GM21786 (cell line): ENCODE measurements at regions not wholly inside any gene's neighbourhood (a gene's known extent, or its start where the extent isn't known, plus 50 kb on each side); places are given as distances from the start of the nearest gene placed in this dataset.

Experiments used
- ATAC-seq: cut with Tn5 transposase; IDR thresholded peaks from one replicate; pipeline ENCODE4 v1.9.1; 2021; ENCODE audit not compliant: unreplicated experiment

DNA sequence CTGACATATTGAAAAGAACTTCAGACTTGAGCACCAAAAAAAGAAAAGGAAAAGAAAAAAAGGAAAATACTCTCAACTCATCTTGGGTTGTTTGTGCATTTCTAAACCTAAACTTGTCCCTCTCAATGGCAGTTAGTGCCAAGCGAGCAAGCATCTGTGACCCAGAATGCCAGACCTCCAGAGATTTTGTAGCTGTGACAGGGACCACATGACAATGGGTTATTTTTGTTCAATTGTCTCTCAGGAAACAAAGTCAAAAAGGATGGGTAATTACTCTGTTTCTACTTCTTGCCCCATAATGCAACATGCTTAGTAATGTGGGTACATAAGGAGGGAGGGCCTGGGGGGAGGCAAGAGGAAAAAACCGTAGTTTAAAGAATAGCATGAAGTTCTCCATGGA lies 285.7 kb upstream of the RTL1 start:
- ATAC-seq: no peak

DNA sequence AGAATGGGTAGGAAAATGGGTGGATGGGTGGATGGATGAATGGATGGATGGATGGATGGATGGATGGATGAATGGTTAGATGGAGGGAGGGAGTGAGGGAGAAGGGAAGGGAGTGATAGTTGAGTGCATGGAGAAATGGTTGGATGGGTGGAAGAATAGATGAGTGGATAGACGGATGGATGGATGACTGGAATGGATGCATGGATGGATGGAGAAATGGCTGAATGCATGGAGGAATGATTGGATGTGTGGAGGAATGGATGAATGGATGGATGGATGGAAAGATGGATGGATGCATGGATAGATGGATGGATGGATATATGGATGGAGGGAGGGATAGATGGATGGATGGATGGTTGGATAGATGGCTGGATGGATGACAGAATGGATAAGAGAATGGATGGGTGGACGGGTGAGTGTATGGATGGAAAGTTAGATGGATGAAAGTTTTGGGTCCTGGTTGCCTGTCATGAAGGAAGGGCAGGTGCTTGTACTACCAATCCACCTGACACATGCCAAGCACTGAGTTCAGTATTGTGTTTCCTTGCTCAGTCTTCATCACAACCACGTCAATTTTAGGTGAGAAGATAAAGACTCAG lies 286.5 kb upstream of the RTL1 start:
- ATAC-seq: no peak

DNA sequence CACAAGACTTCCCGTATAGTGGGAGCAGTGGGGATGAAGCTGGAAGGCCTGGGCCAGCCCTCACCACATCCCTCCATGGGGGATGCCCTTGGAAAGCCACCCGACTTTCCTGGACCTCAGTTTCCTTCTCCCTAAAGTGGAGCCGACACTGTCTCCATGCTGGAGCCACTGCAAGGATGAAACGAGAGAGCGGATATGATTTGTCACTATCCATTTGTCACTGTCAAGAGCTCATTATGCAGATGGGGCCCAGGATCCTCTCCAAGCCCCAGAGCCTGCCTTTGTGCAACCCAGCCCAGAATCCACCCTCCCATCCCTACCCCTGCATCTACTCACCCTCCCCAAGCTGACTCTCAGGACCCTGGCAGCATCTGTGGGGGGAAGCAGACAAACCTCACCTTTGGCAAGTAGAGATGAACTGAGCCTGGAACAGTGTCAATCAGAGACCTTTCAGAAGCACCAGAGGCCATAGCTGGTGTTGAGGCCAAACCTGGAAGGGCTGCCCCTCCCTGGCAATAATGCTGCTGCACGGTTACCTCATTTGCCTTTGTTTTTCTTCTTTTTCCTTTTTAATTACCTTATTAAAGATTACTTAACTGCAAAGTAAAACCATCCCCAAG lies 287.7 kb upstream of the RTL1 start:
- no peak for ATAC-seq

DNA sequence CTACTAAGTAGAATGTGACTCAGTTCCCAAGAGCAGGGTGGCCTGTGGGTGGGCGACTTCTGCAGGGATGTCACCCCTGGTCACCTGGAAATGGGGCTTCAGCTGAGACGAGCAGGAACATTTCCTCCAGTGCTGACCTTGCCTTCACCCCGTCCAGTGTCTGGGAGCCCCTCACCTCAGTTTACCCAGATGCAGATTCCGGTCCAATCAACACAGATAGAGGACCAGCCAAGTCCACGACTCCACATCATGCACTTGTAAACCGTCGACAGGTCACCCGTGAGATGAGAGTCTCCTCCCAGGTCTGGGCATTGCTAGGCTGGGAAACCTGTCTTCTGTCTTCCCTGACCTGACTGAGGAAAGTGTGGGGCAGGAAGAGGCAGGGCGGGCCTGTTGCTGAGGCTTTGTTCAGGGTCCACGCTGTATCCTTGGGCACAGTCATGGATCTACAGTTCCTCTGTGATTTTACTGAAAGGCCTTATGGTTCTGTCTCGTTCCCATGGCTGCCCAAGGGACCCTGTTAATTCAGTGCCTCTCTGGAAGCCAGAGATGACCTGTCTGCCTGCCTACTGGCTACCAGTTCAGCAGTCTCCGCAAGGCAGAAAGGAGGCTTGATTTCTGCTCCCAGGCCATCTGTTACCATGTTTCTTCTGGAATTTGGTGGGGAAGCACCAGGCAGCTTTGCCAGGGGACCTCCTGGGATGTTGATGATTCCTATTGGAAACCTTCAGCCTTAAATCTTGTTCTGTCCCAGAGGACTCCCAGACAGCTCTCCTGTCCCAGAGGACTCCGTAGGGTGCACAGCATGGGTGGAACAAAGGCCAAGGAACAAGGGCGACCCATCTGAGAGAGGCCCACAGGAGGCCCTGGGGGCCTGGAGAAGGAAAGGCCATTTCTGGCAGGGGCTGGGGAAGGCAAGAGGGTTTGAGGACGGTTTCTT lies 288.5 kb upstream of the RTL1 start:
- no peak for ATAC-seq

DNA sequence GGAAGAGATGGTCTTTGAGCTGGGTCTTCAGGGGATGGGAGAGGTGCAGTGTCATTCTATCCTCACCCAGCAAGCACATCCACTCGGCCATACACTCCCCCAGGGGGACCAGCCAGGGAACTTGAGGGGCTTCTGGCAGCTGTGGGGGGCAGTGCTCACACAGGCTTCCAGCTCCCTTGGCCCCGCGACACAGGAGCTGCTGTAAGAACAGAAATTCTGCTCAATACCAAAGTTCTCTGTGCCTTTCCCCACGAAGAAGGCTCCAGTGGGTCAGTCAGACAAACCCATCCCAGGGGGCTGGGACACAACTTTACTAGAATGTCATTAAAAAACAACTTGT lies 289.1 kb upstream of the RTL1 start:
- ATAC-seq: no peak

DNA sequence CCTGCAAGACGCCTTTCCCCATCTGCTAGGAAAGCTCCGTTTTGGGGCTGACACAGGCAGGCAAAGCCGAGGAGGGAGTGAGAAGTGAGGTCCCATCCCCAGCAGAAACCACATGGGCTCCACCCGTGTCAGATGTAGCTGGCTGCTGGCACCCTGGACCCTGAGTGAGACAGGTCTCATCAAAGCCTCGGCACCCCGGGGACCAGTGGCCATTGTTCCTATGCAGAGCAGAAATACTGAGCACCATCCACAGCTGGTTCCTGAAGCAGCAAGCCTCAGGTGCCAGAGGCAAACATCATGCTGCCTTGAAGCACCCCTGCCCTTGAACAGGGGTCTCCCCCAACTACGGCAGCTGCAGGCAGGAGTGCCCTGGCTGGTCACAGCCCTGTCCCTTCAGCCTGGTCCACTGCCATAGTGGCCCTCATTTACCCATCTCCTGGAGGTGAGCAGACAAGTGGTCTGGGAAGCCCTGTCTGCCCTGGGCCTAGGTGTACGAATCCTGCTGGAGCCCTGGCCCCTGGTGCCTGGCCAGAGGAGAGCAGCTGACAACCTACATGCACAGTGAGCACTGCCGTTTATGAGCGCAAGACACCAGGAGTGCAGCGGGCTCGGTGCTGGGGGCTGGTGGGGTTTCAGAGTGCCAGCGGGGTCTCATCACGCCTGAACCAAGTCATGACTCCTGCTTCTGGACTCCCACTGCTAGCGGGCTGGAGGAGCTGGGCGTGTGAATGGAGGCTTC lies 289.8 kb upstream of the RTL1 start:
- ATAC-seq: no peak

DNA sequence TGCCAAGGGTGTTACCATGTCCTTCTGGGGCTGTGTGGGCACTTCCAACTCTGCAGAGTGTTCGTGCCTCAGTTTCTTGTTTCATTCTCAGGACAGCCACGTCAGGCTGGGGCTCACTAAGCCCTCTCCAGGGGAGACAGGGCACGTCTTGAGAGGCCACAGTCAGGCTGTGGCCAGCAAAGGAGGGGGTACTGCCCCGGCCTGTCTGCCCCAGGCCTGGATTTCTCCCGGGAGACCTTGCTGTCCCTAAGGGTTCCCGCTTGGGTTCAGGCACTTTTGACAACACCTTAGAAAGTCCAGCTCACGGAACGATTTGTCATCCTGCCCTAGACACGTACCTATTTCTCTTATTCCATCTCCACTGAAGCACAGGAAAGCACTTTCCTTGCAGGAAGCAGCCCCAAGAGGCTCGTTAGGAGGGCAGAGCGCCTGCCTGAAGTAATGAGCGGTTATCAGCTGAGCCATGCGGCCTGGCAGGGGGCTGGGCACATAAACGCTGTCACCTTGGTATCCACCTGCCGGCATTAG lies 290.4 kb upstream of the RTL1 start:
- no peak for ATAC-seq

DNA sequence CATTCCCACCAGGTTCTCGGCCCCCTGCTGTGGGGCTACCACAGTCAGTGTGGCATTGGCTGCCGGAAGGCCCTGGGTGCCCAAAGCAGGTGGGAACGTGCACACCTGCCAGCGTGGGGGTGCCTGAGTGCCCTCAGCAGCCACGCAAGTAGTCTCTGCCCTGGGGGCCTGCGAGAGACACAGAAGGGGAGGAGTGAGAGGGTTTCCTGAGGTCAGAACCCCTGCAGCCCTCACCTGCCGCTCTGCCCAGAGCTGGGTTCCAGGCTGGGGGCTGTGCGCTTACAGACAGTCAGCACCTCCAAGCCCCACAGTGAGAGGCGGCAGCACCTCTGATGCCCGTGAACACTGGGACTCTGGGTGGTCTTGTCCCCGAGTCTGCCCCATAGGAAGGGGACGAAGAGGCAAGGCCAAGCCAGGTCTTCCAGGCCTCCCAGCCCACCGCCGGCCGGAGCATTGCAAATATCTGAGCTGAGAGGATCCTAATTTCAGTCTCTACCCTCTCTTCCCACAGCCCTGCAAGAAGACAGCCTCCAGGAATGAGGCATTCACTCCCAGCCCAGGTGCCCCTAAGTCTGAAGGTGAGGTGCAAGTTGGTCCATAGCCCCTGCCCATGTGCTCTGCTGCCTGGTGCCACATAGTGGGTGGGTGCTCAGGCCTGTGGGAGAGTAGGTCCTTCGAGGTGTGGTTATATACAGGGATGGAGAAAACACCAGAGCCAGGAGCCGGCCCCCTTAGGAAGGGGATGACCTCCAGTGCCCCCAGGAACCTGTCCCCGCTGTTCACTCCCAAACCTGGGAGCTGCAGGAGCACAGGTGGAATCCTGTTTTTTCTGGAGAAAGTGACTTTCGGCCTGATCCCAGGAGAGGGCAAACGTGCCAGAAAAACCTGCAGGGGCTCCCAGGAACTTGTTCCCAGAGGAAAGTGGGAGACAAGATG lies 291.1 kb upstream of the RTL1 start:
- no peak for ATAC-seq

DNA sequence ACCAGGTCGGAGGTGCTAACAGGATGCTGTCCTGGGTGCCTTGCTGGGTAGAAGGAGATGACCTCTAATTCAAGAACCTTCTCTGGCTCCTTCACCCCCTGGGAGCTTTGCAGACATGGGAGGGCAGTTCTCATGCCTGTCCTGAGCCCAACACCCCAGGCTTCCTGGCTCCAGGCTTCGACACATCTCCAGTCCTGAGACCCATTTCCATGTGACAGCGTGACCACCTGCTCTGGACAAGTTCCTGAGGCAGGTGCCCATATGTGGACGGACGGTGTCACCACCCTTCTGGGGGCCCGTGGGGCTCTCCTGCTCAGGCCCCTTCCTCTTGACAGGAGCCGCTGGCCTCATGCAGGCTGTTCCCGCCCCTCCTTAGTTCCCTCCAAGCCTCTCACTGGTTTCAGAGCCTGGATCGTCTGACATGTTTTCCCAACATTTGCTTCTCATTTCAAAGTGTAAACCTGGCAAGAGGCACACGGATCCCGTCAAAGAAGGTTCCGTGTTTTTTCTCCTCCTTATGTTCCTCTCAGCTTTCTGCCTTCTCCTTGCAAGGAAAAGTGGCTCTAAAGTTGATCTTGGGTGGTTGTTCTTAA lies 291.9 kb upstream of the RTL1 start:
- no peak for ATAC-seq

DNA sequence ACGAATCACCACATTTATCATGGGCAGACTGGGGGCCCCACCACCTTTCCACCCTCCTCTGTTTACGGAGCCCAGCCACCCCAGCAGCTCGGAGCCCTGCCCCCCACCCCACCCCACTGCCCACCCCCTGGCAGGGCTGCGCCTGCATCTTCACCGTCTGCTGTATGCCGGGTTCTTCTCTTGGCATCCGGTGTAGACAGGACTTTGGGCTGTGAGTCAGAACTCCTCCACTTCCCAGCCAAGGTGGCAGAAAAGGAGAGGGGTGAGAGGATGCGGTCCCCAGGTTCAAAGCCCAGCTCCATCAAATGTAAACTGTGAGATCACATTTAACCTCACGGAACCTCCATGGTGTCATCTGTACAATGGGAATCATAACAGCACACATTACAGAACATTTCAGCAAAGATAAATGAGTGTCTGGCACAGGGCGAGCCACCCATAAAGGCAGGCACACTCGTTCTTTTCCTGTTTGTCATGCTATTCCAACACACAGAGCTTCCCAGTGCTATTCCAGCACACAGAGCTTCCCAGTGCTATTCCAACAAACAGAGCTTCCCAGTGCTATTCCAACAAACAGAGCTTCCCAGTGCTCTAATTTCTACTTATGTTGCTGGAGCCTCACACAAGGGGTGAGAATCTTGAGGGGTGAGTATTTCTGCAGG lies 292.7 kb upstream of the RTL1 start:
- no peak for ATAC-seq

DNA sequence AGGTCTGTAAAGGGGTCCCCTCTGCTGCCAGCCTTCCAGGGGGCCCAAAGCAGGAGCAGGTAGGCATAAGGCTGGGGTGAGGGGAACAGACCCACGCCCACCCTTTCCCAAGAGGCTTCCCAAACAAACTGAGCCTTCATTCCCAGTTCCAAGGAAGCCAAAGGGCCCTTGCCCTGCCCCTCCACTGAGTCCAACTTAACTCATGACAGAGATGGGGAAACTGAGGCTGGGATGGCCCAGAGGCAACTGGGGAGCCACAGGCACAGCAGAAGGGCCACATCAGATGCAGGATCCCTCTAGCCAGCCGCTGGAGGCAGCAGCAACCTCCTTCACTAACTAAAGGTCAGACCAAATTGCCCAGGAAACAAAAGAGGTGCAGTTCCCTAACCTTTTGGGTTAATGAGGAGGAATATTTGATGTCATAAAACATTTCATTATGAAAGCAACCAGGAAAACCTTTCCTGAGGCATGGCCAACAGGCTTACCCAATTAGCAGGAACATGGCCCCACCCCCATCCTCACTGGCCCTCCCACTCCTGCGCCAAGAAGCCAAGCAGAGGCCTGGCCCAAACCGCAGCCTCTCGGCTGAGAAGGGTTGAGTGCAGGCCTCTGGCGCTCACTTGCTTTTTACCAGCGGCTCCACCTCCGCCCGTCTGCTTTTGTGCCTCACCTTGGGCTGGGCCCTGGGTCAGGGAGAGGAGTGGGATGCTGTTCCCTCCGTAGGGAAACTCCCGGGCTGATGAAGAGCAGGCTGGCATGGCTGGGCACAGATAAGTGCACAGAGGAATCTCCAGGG lies 293.5 kb upstream of the RTL1 start:
- ATAC-seq: no peak

DNA sequence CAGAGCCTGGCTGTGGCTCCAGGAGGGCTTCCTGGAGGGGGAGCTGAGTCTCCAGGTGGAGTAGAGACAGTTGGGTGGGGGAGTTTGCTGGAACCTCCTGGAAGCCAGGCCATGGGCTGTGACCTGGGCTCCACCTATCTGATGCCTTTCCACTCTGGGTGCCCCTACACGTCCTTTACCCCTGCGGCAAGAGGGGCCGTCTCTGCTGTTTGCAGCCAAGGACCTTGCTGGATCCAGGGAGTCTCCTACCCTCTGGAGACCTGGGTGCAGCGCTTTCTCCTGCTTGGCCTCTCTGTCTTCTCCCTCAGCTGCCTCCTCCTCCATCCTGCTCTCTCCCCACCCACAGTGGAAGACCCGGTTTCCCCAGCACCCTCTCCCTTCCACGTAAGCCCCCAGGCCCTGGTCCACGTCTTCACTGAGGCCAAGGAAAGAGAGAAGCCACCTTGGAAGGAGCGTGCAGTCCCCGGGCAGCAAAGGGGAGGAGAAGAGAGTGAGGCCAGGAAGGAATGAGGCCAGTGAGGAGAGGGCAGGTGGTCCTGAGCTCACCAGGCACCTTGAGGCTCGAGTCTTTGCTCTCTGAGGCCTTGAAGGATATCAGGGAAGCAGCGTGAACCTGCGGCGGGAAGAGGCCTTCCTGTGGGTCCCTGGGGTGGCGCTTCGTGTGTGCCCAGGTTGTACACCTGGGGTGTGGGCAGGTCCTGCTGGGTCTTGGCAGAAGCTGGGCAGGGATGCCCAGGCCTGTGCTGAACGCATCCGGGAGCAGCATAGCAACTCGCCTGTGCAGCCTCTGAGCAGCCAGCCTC lies 294.3 kb upstream of the RTL1 start:
- no peak for ATAC-seq

DNA sequence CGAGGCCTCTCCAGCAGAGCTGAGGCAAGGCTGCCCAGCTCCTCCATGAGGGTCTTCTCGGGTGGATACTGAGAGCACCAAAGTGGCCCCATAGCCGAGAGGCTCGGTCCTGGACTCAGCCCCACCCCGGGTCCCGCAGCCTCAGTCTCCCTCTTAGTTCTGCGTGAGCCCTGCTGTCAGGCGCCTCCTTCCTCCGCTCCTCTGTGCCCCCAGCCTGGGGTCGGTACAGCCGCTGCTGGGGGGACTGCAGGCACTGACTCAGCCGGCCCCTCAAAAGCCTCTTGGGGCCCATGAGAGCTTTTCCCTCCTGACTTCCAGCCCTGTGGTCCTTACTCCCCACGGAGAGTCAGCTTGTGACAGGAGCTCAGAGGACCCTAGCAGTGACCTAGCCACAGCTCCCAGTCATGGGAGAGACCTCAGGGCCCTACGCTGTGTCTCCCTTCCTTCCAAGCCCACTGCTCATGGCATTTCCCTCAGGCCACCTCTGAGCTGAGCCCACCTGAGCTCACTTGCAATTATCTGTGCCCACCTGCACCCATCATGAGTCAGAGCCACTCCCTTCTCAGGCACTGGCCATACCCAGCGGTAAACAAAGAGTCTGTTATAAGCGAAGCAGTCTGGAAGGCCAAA lies 295.0 kb upstream of the RTL1 start:
- ATAC-seq: no peak

DNA sequence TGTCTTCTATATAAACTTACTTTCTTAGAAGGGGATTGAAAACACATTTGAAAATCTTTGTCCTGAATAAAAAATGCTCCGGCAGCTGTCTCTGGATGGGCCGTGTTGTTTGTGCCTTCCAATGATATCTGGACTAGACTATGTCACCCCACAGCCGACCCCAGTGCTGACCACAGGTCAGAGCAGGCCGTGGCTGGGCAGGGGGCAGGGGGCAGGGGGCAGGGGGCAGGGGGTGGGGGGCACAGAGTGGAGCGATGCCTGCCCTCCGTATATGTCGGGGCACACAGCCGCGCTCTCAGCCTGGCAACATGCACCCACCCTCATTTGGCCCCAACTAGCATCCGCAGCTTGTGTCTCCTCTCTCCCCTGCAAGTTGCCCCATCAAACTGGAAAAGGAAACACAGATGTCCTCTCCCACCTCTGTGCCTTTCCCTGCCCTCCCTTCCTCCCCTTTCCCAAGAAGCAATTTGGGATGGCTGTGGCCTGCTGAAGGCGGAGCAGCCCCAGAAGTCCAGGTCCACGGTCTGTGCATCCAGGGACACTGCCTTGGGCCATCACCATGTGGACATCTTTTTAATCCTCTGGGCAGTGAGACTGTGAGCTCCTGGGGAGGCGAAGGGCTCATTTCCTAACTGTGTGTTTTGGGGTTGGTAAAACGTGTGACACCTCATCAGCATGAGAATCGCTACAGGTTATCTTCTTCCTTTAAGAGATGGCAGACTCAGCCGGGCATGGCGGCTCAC lies 295.7 kb upstream of the RTL1 start:
- no peak for ATAC-seq

DNA sequence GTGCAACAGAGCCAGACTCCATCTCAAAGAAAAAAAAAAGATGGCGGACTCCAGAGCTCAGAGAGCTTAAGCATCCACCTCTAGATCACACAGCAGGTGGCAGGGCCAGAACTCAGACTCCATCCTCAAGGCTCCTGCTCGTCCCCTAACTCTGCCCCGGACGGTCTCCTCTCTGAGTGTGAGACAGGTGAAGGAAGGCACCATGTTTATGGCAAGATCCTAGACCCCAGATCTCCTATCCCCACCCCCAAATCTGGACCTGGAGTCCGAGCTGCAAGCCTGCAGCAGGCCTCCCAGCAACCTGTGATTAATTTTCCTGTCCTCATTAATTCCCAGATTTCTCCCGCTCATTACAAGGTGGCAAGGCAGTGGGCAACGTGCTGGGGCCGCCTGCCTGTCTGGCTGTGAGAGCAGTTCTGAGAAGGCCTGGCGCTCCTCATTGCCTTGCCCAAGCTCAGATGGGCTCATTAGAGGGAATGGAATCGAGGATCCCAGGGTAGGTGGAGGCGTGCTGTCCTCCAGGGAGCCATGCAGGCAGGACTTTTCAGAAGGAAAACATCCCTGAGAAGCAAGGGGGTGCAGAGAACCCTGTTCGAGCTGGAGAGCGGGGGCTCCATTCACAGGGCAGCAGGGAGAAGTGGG lies 296.6 kb upstream of the RTL1 start:
- ATAC-seq: no peak
